ENCODE measurements at regions not wholly inside any gene's neighbourhood (a gene's known extent, or its start where the extent isn't known, plus 50 kb on each side); places are given as distances from the start of the nearest gene placed in this dataset.
"Not testable (repeated sequence)": the region's sequence is repeated elsewhere in the genome, so short reads cannot be mapped to it uniquely, and the experiment has no call there.

GRCh38 chr22:12637566-12638166, 2890.3 kb upstream of the OR11H1 start:
- TF ChIP-seq, protein P1, sequence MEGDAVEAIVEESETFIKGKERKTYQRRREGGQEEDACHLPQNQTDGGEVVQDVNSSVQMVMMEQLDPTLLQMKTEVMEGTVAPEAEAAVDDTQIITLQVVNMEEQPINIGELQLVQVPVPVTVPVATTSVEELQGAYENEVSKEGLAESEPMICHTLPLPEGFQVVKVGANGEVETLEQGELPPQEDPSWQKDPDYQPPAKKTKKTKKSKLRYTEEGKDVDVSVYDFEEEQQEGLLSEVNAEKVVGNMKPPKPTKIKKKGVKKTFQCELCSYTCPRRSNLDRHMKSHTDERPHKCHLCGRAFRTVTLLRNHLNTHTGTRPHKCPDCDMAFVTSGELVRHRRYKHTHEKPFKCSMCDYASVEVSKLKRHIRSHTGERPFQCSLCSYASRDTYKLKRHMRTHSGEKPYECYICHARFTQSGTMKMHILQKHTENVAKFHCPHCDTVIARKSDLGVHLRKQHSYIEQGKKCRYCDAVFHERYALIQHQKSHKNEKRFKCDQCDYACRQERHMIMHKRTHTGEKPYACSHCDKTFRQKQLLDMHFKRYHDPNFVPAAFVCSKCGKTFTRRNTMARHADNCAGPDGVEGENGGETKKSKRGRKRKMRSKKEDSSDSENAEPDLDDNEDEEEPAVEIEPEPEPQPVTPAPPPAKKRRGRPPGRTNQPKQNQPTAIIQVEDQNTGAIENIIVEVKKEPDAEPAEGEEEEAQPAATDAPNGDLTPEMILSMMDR (conservative IDR thresholded peaks at IDR 0.05; ENCODE audit: low read length), result not testable (repeated sequence)
- not testable (repeated sequence) for TF ChIP-seq EZH2phosphoT487 (IDR thresholded peaks at IDR 0.05; ENCODE audit: borderline replicate concordance, low read depth, low read length)

Measured in OCI-LY7 (cell line).